ENCODE measurements at regions not wholly inside any gene's neighbourhood (a gene's known extent, or its start where the extent isn't known, plus 50 kb on each side); places are given as distances from the start of the nearest gene placed in this dataset.
"Not testable (repeated sequence)": the region's sequence is repeated elsewhere in the genome, so short reads cannot be mapped to it uniquely, and the experiment has no call there.

DNA sequence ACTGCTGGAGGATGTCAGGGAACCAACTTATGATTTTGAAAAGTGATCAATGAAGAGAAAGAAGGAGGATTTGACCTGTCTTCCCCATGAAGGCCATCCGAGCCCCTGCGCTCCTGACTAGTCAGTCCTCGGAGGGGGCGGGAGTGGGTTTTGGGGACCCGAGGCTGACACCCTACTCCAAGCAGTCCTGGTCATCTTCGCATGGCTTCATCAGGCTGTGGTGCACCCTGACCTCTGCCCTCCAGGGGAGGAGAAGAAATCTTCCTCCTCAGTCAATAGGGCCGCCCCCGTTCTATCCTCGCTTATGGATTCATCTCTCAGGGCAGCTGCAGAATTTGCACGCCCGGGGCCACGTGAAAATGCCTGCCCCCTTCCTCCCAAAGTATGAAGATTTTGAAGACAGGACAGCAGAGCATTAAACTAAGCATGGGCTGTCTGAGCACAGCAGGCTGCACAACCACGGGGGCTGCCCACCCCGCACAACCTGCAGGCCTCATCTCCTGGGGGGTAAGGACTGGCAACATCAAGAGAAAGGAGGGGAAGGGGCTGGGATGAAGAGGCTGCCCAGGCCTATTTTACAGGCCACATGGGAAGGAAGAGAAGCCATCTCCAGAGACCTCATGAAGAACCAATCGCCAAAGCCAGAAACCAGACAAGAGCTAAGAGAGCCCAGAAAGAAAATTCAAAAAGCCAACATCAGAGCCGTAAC lies 138.1 kb upstream of the PHACTR3 start:
- no peak for DNase-seq

GRCh38 chr20:59468831-59469230 lies 135.5 kb upstream of the PHACTR3 start:
- no peak for DNase-seq

GRCh38 chr20:59469267-59470252 lies 134.8 kb upstream of the PHACTR3 start:
- DNase-seq = no peak

- DNase-seq = no peak
Measured at GRCh38 chr20:59470521-59470920, 133.8 kb upstream of the PHACTR3 start.

DNA sequence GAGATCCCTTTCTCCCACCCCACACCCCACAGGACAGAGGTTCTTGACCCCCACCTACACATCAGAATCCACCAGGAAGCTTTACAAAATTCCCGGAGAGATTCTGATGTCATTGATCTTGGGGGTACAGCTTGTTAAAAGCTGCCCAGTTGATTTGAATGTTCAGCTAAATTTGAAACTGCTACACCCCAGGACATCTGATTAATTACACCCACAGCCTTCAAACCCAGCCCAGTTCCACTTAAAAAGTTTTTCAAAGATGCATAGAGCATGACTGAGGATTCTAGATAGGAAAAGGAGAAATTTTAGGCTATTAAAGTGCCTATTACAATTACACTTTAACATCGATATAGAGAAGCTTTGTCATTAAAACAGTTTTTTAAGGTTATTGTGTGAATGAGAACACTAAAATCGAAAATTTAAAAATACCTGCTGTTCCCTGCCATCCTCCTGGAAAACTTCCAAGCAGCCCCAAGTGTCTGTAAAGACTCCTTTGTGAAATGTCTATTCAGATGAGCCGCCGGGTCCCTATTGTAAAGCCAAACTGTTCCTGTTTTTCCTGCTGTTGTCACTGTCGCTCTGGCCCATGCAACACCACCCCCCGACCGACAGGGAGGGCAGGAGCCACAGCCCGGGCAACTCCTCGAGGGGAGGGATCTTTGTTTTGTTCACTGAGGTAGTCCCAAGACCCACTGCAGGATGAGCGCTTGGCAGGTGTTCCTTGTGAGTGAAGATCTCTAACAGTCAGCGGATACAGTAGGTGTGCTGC lies 132.5 kb upstream of the PHACTR3 start:
- DNase-seq = no peak

GRCh38 chr20:59473742-59474141 lies 130.6 kb upstream of the PHACTR3 start:
- DNase-seq = no peak

DNA sequence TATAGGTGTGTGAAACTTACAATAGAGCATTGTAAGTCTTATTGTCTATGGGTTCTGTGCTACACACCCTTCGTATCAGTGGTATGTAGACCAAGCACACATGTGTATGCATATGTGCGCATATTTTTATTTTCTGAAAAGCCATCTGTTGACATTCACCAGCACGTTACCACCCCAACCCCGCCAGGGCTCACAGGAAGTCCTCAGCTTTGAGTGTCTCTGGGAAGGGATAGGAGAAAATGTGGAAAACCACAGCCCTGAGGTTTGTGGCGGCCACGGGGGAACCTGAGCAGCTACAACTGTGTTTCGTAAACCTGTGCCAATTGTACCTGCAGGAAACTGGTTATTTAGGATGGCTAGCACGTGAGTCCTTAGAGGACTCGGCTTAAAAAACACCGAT lies 123.3 kb upstream of the PHACTR3 start:
- no peak for DNase-seq

- no peak for DNase-seq
Measured at GRCh38 chr20:59481477-59482018, 122.8 kb upstream of the PHACTR3 start.

DNA sequence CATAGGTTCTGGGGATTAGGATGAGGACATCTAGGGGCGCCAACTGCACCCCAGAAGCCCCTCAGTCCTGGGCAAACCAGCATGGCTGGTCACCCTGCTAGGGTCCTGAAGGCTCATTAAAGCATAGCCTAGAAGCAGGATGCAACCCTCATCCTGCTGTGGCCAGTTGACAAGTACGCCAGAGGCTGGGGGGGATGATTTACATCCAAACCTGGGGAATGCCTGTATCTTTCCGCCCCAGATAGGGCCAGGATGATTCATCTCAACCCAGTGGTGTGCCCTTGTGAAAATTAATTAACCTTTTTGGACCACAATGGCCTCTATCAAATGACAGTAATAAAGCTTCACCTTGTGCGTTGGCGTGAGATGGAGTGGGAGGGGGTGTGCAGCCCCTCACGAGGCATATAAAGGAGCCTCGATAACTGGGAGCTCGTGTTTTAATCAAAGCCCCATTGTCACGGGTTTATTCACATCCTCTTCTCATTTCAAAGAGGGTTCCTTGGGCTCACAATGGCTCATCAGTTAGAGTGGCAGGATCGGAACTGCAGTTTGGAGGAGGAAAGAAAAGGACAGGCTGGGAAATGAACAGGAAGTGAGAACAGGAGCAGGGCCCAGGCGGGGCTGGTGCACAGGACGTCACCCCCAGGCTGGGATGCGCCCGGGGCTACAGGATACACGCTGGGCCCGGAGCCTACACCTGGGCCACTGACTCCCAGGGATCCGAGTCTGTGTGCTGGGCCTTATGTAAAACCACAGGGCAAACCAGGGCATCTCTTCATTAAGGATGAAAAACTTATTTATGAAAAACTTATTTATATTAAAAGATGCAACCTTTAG lies 121.8 kb upstream of the PHACTR3 start:
- DNase-seq = no peak

DNA sequence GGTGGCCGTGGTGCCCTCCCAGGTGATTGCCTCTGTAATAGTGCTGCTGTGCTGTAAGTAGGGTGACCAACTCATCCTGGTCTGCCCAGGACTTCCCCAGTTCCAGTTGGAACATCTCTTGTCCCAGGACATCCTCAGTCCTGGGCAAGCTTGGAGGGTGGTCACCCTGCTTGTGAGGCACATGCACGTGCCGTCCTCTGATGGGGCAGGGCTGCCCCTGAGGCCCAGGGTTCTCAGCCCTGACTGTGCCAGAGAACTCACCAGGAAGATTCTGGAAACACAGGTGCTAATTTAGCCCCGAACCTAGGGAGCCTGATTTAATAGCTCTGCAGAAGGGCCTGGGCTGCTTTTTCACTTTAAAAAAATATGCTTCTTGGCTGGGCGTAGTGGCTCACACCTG lies 120.9 kb upstream of the PHACTR3 start:
- DNase-seq = no peak

- no peak for DNase-seq
Measured at GRCh38 chr20:59484228-59484627, 120.1 kb upstream of the PHACTR3 start.

DNA sequence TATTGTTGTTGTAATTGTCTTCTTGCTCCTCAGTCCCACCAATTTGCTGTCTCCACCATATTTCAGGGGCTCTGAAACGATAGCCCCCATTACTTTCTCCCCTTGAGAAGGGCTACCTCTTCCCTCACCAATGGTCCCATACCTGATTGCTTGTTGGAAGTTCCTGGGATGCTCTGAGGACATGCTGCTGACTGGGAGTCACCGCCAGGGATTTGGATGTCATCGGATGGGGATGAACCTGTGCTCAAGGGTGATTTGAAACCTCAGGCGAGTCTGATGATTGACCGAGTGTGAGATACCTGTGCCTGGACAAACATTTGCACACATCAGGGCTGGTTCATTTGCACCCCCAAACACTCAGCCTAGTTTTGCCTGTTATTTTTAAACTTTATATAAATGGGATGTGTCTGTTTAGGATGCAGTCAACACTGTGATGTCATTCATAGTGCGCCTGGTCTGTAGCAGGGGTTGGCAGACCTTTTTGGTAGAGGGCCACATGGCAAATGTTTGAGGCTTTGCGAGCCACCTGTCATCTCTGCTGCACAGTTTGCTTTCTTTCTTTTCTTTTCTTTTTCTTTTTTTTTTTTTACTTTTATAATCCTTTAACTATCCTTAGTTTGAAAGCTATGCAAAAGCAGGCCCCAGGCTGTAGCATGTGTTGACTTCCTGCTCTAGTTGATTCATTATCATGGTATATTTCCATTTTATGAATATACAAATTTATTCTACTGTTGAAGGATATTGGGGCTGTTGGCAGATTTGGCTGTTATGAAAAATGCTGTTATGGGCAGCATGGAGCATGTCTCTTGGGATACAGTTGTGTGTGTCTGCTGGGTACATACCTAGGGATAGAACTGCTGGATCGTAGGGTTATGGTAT lies 118.5 kb upstream of the PHACTR3 start:
- DNase-seq = no peak

GRCh38 chr20:59488459-59488858 lies 115.9 kb upstream of the PHACTR3 start:
- DNase-seq = not testable (repeated sequence)

- DNase-seq = not testable (repeated sequence)
Measured at GRCh38 chr20:59490196-59491004, 113.9 kb upstream of the PHACTR3 start.

DNA sequence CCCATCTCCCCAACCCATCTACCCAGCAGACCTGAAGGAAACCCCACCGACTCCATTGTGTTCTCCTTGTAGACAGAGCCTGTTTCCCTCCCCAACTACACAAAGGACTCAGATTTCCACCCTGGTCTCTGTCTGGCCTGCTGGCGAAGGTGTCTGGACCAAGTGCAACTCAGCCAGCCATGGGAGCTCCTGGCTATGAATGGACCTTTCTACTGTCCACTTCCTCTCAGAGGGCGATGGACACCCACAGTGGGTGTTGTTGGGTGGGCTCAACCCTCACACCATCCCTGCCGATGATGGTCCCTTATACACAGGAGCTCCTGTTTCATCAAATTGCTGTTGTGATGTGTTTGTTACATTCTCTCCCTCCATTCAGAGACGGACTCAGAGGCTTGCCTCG lies 112.5 kb upstream of the PHACTR3 start:
- no peak for DNase-seq

GRCh38 chr20:59493926-59494325 lies 110.4 kb upstream of the PHACTR3 start:
- DNase-seq = no peak

- no peak for DNase-seq
Measured at GRCh38 chr20:59495166-59495565, 109.2 kb upstream of the PHACTR3 start.

GRCh38 chr20:59495894-59496510 lies 108.3 kb upstream of the PHACTR3 start:
- DNase-seq = no peak

GRCh38 chr20:59498291-59498690 lies 106.0 kb upstream of the PHACTR3 start:
- no peak for DNase-seq

DNA sequence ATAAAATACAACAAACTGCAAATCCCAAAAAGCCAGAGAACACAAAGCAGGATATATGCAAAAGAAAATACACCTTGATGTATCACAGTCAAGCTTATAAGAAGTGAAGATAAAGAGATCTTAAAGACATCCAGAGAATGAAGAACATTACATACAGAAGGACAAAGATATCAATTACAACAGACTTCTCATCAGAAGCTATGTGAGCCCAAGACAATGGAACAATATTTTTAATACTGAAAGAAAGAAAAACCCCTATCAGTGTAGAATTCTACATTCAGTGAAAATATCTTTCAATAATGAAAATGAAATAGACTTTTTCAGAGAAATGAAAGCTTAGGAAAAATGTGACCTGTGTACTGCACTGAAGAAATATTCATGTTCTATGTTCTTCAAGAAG lies 104.5 kb upstream of the PHACTR3 start:
- no peak for DNase-seq

Measured in NCI-H226 (cell line).